GM19035 (cell line): ENCODE measurements at regions not wholly inside any gene's neighbourhood (a gene's known extent, or its start where the extent isn't known, plus 50 kb on each side); places are given as distances from the start of the nearest gene placed in this dataset.

Experiments
- ATAC-seq: cut with Tn5 transposase; IDR thresholded peaks from one replicate; pipeline ENCODE4 v1.9.1; 2021; ENCODE audit not compliant: unreplicated experiment

DNA sequence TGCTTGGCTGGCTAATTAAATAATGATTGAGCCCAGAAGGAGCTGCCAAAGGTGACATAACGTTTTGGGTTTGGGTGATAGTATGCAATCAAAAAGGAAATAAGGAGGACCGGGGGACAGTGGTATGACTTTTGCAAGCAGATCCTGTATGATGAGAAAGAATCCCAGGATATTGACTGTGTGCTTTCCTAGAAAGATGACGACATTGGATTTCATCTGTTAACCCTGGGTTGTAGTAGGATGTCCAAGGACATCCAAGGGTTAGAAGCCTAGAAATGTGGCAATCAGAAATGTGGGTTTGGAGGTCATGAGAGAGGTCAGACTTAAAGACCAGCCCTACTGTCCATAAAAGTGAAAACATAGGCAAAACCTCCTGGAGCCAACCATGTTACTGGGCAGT, 50.3 kb upstream of the HMHB1 start:
- no peak for ATAC-seq

DNA sequence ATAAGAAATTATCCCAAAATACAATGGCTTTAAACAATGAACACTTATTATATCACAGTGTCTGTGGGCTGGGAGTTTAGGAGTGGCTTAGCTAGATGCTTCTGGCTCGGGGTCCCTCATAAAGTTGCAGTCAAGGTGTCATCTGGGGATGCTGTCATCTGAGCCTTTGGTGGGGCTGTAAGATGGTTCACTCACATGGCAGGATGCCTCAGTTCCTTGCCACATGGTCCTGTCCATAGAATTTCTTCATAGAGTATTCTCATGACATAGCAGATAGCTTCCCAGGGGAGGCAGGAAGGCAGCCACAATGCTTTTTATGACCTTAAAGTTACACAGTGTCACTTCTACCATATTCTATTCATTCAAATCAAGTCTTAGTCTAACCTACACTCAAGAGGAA, 51.2 kb upstream of the HMHB1 start:
- no peak for ATAC-seq

- ATAC-seq = peak; percentile 57
These were observed 51.8 kb upstream of the HMHB1 start for GRCh38 chr5:143760131-143760505.

DNA sequence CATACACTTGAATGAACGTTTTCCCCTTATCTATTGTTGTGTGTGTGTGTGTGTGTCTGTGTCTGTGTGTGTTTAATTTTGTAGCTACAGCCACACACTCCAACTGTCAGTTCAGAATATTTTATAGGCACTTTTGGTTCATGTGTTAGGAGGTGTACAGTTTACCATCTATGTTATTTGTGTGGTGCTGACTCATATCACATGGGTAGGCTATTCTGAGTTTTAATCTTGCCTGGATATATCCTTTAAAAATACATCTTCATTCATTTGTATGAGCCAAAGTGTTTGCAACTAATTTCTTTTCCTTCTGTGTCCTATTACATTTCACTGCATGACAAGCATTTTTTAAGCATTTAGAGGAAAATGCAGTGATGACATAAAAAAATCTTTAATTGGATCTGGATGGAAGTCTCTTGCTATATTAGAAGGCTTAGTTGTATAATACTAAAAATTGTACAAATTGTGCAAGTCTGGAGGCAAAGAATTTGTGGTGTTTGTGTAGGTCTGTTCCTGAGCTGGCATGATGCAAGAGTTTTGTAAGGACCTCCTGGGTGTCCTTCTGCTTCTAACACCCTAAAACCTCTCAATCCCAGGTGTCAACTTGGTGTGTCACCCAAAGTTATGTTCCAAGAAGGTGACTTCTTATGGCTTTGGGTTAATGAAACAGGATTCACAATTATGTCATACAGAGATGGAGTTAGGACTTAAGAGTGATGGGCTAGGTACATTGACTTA, 52.4 kb upstream of the HMHB1 start:
- peak; percentile 6 for ATAC-seq

- ATAC-seq = peak; percentile 62
These were observed 53.2 kb upstream of the HMHB1 start for GRCh38 chr5:143758750-143759149.

- ATAC-seq = no peak
These were observed 53.9 kb upstream of the HMHB1 start for GRCh38 chr5:143758015-143758414.

DNA sequence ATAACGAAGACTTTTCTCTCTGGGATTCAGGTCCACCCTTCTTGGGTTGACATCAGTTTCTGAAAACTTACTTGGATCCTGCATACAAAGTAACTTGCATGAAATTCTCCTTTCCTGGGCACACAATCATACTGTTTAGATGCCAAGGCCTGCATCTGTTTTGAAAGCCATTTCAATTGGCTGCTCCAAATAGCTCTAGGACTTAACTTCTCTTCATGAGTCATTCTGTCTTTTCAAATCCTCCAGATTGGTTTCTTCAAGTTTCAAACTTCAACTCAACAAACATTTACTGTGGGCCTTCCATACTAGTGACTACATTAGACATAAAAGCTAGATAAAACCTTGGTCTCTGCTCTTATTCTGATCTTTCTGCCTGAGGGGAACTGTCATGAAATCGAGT, 54.8 kb upstream of the HMHB1 start:
- ATAC-seq = no peak

GRCh38 chr5:143755966-143756365, 56.0 kb upstream of the HMHB1 start:
- ATAC-seq = no peak

GRCh38 chr5:143752165-143752850, 59.7 kb upstream of the HMHB1 start:
- no peak for ATAC-seq

GRCh38 chr5:143751342-143751741, 60.6 kb upstream of the HMHB1 start:
- ATAC-seq = no peak

DNA sequence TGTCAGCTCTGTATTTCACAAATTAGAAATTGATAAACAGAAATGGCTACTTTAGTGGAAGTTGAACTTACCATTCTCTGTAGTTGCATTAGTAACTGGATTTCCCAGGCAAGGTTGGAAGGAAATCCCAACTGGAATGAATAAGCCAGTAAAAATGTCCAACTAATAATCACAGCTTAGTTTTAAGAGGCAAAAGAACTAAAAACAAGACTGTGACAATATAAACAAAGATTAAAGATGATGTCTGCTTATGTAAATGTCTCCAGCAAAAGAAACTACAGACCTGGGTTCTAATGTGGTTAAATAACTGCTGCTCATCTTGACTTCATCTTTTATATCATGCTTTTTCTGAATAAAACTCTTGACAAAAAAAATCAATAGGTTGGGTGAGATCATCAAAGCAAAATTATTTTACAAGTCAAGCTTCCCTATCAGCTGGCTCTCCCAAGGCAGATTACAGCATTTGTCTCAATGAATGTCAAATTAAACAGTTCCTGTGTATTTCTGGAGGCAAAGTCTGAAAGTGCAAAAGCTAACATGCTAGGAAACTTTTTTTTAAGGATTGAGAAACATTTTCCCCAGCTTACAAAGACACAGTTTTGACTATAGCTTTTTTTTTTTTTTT, 62.3 kb upstream of the HMHB1 start:
- ATAC-seq = no peak

- no peak for ATAC-seq
These were observed 63.4 kb upstream of the HMHB1 start for GRCh38 chr5:143748516-143748915.

DNA sequence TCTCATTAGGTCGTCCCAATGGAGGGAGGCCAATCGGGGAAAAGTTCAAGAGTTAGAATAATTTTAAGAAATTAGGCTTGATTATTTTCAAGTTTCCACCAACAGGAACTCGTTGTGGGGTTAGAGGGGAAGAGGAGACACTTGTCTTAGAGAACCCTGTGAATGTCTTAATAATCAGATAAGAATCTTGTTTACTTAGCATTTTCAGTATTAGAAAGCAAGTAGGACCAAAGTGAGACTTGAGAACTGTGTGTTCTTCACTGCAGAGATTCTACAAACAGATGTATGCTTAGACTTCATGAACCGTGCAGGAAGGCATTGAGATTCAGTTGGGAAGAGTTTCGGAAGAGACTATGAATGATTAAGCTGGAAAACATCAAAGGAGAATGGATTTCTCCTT, 69.0 kb upstream of the HMHB1 start:
- no peak for ATAC-seq

DNA sequence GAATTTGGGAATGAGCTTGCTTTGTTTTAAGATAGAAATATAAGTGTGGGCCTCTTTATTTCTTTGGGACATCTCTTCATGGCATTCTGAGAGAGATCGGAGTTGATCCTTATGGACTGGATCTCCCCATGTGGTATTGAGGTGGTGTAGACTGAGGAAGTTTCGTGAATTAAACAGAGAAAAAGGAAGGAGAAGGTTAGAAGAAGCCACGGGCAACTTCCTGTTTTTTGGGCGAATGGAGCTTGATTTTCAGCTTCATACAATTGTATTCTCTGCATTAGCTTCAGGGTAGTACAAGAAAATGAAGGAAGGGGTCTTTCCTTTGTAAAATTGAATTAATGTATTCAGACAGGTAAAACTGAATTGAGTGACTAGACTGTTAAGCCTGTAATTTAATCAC, 70.5 kb upstream of the HMHB1 start:
- no peak for ATAC-seq

DNA sequence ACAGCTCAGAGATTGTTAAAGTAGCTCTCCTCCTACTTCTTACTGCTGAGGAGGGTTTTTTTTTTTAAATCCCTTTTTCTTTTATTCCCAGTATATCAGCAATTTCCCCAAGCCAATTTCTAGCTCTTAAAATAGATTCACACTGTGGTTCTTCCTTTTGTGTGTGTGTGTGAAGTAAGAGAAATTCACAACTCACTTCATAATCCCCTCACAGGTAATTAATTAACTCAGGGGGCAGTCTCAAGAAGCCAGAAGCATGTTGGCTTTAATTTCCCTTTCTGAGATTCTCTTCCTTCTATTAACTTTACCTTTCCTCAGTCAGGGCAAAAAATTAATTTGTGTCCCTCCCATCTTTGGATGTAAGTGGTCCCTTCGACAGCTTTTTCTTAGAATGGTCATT, 71.0 kb upstream of the HMHB1 start:
- ATAC-seq = no peak

DNA sequence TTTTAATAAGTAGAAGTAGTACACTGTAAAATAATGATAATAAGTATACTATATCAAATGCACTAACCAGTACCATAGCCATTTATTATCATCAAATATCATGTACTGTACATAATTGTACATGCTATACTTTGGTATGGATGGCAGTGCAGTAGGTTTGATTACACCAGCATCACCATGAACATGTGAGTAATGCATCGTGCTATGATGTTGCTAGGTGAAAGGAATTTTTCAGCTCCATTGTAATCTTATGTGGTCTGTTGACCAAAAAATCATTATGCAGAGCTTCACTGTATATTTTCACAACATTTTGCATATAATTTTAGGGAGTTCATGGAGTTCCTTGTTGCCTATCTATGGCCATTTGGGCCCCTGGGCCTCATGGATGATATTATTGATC, 72.2 kb upstream of the HMHB1 start:
- ATAC-seq = no peak

GRCh38 chr5:143738417-143739401, 73.3 kb upstream of the HMHB1 start:
- no peak for ATAC-seq

GRCh38 chr5:143737062-143737461, 74.9 kb upstream of the HMHB1 start:
- ATAC-seq = no peak

DNA sequence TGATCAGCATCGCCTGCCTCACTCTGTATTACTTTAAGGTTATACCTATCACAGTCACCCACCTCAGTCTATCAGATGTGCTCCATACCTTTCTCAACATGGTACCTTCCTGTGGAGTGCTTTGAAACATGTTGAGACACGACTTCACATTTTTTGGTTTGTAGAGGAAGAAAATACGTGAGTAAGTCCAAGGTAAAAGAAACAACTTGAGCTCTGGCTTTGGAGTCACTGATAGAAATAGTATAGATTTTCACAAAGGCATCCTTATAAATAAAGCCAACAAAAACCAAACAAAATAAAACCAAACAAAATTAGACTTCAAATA, 77.5 kb upstream of the HMHB1 start:
- no peak for ATAC-seq

DNA sequence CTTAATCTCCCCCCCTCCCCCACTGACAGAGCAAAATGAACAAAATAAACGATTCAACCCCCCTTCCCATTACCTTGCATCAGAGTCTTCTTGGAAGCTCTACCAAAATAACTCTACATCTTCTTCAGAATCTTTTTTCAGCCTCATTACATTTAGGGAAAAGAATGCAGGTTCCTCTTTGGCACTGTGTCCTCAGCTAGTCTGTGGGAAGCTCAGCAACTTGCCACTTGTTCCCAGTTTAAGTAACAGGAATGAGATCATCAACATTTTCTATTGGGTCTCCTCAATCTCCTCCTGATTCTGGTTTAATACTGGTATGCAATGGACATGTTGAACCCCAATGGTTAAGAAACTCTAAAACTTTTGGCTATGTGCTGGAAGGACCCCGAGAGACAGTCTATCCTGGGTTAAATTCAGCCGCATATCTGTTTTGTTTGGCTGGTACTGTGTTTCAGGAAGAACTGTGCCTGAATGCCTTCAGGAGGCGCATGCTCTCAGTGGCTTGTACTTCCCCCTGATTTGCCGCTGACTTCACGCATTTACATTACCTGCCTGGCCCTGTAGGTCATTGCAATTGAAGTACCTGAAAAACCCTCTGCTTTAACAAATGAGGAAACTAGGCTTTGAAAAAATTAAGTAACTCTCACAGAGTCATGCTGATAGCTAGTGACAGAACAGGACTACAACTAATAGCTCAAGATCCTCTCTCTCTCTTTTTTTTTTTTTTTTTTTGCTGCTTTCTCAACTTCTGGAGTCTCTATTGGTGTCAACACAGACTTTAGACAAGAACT, 78.1 kb upstream of the HMHB1 start:
- no peak for ATAC-seq

- ATAC-seq = no peak
These were observed 79.6 kb upstream of the HMHB1 start for GRCh38 chr5:143732402-143732801.
